ENCODE measurements at regions not wholly inside any gene's neighbourhood (a gene's known extent, or its start where the extent isn't known, plus 50 kb on each side); places are given as distances from the start of the nearest gene placed in this dataset.

DNA sequence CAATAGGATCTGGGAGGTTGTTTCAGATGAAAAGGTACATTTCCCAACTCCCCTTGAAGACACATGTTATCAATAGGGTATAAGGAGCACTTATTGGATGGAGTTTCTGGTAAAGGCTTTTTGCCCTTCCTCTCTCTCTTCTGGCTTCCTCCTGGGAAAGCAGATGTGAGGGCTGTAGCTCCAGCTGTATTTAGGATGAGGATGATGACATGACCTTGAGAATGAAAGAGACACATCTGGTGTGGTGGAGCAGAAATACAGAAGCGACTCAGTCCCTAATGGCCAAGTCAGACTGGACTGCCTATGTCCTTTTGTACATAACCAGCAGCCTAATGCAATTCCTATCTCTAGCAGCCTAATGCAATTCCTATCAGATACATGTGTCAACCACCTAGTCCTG lies 100.9 kb upstream of the NXPH2 start:
- TF ChIP-seq POU2F2 (IDR thresholded peaks at IDR 0.05; ENCODE audit: low read depth, low read length) (no peak), POLR2AphosphoS5 (IDR thresholded peaks at IDR 0.05; ENCODE audit: low read depth, low read length) (no peak), POLR2A (IDR thresholded peaks at IDR 0.05; ENCODE audit: low read depth, low read length) (no peak)

Data from GM12891 (cell line).